Thyroid gland (tissue), 4 donors: ENCODE measurements at regions not wholly inside any gene's neighbourhood (a gene's known extent, or its start where the extent isn't known, plus 50 kb on each side); places are given as distances from the start of the nearest gene placed in this dataset.

ENCODE experiments used
- CTCF ChIP-seq, 6 experiments: fragments of 200-600 bp in 3 of 6; fragments of 450-650 bp in 3 of 6; sonication (generic) in 3 of 6; IDR thresholded peaks; one replicate each; pipeline ENCODE4 v1.5.1; 2016 to 2019; ENCODE audit warnings: antibody characterized with exemption in 6 of 6, mild to moderate bottlenecking in 2 of 6, inconsistent platforms in 1 of 6, moderate library complexity in 1 of 6
- POLR2A ChIP-seq, 2 donors: fragments of 450-650 bp; IDR thresholded peaks; one replicate each; pipeline ENCODE4 v1.6.1; 2017; ENCODE audit warnings: antibody characterized with exemption in 2 of 2, mild to moderate bottlenecking in 2 of 2, moderate library complexity in 1 of 2

DNA sequence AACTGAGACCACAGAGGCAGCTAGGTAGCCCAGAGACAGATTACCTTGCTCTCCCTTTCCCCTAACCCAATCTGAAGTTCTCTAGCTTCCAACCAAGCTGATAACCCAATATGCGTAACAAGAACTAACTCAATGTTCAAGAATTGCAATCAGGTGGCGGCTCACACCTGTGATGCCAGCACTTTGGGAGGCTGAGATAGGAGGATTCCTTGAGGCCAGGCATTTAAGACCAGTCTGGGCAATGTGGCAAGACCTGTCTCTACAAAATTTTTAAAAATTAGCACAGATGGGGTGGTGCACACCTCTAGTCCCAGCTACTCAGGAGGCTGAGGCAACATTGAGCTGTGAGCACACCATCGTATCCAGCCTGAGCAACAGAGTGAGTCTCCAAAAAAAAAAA, 86.7 kb upstream of the IPO5 start:
- TF ChIP-seq CTCF (IDR thresholded peaks at IDR 0.05) (no peak), POLR2A (IDR thresholded peaks at IDR 0.05) (no peak)
